Activated CD4-positive, CD25-positive, alpha-beta regulatory T cell treated with anti-CD3 and anti-CD28 coated beads, Interleukin-2, amount 50 U/mL, for 16 hours (primary cell): ENCODE measurements at regions not wholly inside any gene's neighbourhood (a gene's known extent, or its start where the extent isn't known, plus 50 kb on each side); places are given as distances from the start of the nearest gene placed in this dataset.
"Not testable (repeated sequence)": the region's sequence is repeated elsewhere in the genome, so short reads cannot be mapped to it uniquely, and the experiment has no call there.

ENCODE experiments used
- DNase-seq: peaks from one replicate; pipeline ENCODE4 v3.0.0-alpha.2; 2020; ENCODE audit warnings: low read depth, low spot score

- DNase-seq = no peak
These were observed 218.0 kb downstream of the RBM26 start for GRCh38 chr13:79187917-79188690.

- DNase-seq = no peak
These were observed 220.5 kb downstream of the RBM26 start for GRCh38 chr13:79185580-79185979.

- DNase-seq = no peak
These were observed 222.8 kb downstream of the RBM26 start for GRCh38 chr13:79183231-79183630.

GRCh38 chr13:79173691-79174090, 232.4 kb downstream of the RBM26 start:
- DNase-seq = not testable (repeated sequence)

- not testable (repeated sequence) for DNase-seq
These were observed 233.1 kb downstream of the RBM26 start for GRCh38 chr13:79172924-79173323.

- no peak for DNase-seq
These were observed 234.7 kb downstream of the RBM26 start for GRCh38 chr13:79171141-79172061.

GRCh38 chr13:79160818-79161217, 245.2 kb downstream of the RBM26 start:
- no peak for DNase-seq

- DNase-seq = no peak
These were observed 250.2 kb downstream of the RBM26 start for GRCh38 chr13:79155883-79156282.

- DNase-seq = no peak
These were observed 256.8 kb downstream of the RBM26 start for GRCh38 chr13:79149210-79149609.

GRCh38 chr13:79141082-79141481, 265.0 kb downstream of the RBM26 start:
- DNase-seq = no peak

- no peak for DNase-seq
These were observed 277.9 kb downstream of the RBM26 start for GRCh38 chr13:79128158-79128557.

- no peak for DNase-seq
These were observed 279.3 kb downstream of the RBM26 start for GRCh38 chr13:79126706-79127105.

- DNase-seq = no peak
These were observed 281.9 kb downstream of the RBM26 start for GRCh38 chr13:79124183-79124582.

- no peak for DNase-seq
These were observed 284.8 kb downstream of the RBM26 start for GRCh38 chr13:79121286-79121685.

GRCh38 chr13:79119578-79120107, 286.4 kb downstream of the RBM26 start:
- no peak for DNase-seq

GRCh38 chr13:79112016-79112415, 294.0 kb downstream of the RBM26 start:
- no peak for DNase-seq

GRCh38 chr13:79108914-79109643, 297.0 kb downstream of the RBM26 start:
- no peak for DNase-seq

- DNase-seq = no peak
These were observed 307.5 kb downstream of the RBM26 start for GRCh38 chr13:79098596-79098995.

- DNase-seq = no peak
These were observed 308.9 kb downstream of the RBM26 start for GRCh38 chr13:79097201-79097600.

- DNase-seq = no peak
These were observed 310.0 kb downstream of the RBM26 start for GRCh38 chr13:79096099-79096498.

- no peak for DNase-seq
These were observed 315.4 kb downstream of the RBM26 start for GRCh38 chr13:79090552-79091124.
